Right lobe of liver (tissue), 4 donors: ENCODE measurements at regions not wholly inside any gene's neighbourhood (a gene's known extent, or its start where the extent isn't known, plus 50 kb on each side); places are given as distances from the start of the nearest gene placed in this dataset.

Experiments
- POLR2A ChIP-seq: fragments of 450-650 bp; IDR thresholded peaks from one replicate; pipeline ENCODE4 v1.6.1; 2017; ENCODE audit warnings: antibody characterized with exemption, mild to moderate bottlenecking
- TF ChIP-seq, protein P1 (sequence below), 4 donors: fragments of 200-600 bp in 3 of 4; fragments of 450-650 bp in 1 of 4; IDR thresholded peaks; one replicate each; pipeline versions ENCODE4 v1.5.1 to v1.8.0; 2016 to 2022; ENCODE audit warnings: antibody characterized with exemption in 4 of 4, mild to moderate bottlenecking in 2 of 4
- donor health status: DM: no; HTN: no; CAD: no.
- donor health status: DM: no; HTN: no; CAD: no.
- donor health status: DM: no; HTN: yes; CAD: no.

DNA sequence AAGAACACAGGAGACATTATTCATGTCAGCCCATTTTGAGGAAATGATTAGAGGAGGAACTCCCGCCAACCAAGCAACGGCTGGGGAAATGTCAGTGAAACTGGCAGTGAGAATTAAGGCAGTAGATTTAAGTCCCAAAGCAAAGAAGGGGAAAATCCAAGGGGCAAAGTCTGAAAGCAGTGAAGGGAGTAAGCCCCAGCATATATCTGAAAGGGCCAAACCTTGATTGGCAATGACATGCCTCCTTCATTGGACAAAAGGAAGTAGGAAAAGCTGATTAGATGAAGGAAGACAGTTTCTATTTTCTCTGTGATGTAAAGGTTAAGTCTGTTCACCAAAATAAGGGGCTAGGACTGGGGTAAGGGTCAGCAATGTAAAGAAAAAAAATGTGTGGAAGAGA lies 190.3 kb downstream of the RNF144B start:
- no peak for TF ChIP-seq POLR2A
- TF ChIP-seq, protein P1, sequence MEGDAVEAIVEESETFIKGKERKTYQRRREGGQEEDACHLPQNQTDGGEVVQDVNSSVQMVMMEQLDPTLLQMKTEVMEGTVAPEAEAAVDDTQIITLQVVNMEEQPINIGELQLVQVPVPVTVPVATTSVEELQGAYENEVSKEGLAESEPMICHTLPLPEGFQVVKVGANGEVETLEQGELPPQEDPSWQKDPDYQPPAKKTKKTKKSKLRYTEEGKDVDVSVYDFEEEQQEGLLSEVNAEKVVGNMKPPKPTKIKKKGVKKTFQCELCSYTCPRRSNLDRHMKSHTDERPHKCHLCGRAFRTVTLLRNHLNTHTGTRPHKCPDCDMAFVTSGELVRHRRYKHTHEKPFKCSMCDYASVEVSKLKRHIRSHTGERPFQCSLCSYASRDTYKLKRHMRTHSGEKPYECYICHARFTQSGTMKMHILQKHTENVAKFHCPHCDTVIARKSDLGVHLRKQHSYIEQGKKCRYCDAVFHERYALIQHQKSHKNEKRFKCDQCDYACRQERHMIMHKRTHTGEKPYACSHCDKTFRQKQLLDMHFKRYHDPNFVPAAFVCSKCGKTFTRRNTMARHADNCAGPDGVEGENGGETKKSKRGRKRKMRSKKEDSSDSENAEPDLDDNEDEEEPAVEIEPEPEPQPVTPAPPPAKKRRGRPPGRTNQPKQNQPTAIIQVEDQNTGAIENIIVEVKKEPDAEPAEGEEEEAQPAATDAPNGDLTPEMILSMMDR (IDR thresholded peaks at IDR 0.05) = no peak
